RCC 7860 (cell line): ENCODE measurements at regions not wholly inside any gene's neighbourhood (a gene's known extent, or its start where the extent isn't known, plus 50 kb on each side); places are given as distances from the start of the nearest gene placed in this dataset.
"Not testable (repeated sequence)": the region's sequence is repeated elsewhere in the genome, so short reads cannot be mapped to it uniquely, and the experiment has no call there.

Source experiments
- DNase-seq: peaks from one replicate; pipeline ENCODE4 v3.0.0-alpha.2; 2015; ENCODE audit warnings: low spot score
- FAIRE-seq: peaks from 2 replicates; lab custom pipeline; 2012; peaks lifted over from hg19 to GRCh38; lab: Jason Lieb, UNC

GRCh38 chr9:22508354-22508753 is 61.7 kb downstream of the DMRTA1 start:
- not testable (repeated sequence) for DNase-seq, FAIRE-seq

GRCh38 chr9:22508790-22509189 is 62.2 kb downstream of the DMRTA1 start:
- no peak for FAIRE-seq
- no peak for DNase-seq

GRCh38 chr9:22512495-22512894 is 65.9 kb downstream of the DMRTA1 start:
- no peak for FAIRE-seq

GRCh38 chr9:22514871-22515270 is 68.2 kb downstream of the DMRTA1 start:
- DNase-seq (peak; percentile 2), FAIRE-seq (no peak)

More at GRCh38 chr9:22512495-22512894, 65.9 kb downstream of the DMRTA1 start:
- peak; percentile 0 for DNase-seq

GRCh38 chr9:22522206-22522740 is 75.6 kb downstream of the DMRTA1 start:
- FAIRE-seq (no peak), DNase-seq (peak; percentile 0)

GRCh38 chr9:22528485-22528884 is 81.9 kb downstream of the DMRTA1 start:
- DNase-seq (no peak), FAIRE-seq (no peak)

GRCh38 chr9:22529426-22530199 is 83.0 kb downstream of the DMRTA1 start:
- FAIRE-seq = no peak
- DNase-seq = no peak

- FAIRE-seq (no peak), DNase-seq (no peak)
Measured at GRCh38 chr9:22535780-22536179, 89.2 kb downstream of the DMRTA1 start.

- no peak for DNase-seq
- FAIRE-seq = no peak
Measured at GRCh38 chr9:22537721-22538120, 91.1 kb downstream of the DMRTA1 start.

- DNase-seq (no peak), FAIRE-seq (no peak)
Measured at GRCh38 chr9:22548625-22549024, 102.0 kb downstream of the DMRTA1 start.

GRCh38 chr9:22574740-22575139 is 128.1 kb downstream of the DMRTA1 start:
- FAIRE-seq = no peak

GRCh38 chr9:22580788-22581187 is 134.2 kb downstream of the DMRTA1 start:
- no peak for DNase-seq
- no peak for FAIRE-seq

More at GRCh38 chr9:22574740-22575139, 128.1 kb downstream of the DMRTA1 start:
- DNase-seq = no peak

GRCh38 chr9:22582221-22582620 is 135.6 kb downstream of the DMRTA1 start:
- DNase-seq (no peak), FAIRE-seq (no peak)

- FAIRE-seq (no peak), DNase-seq (no peak)
Measured at GRCh38 chr9:22588918-22589317, 142.3 kb downstream of the DMRTA1 start.

- FAIRE-seq = no peak
- no peak for DNase-seq
Measured at GRCh38 chr9:22590336-22591033, 143.9 kb downstream of the DMRTA1 start.

GRCh38 chr9:22595805-22596204 is 149.2 kb downstream of the DMRTA1 start:
- no peak for DNase-seq
- no peak for FAIRE-seq

- DNase-seq (no peak), FAIRE-seq (no peak)
Measured at GRCh38 chr9:22617156-22617555, 170.5 kb downstream of the DMRTA1 start.

- FAIRE-seq (no peak), DNase-seq (no peak)
Measured at GRCh38 chr9:22622815-22623214, 176.2 kb downstream of the DMRTA1 start.

- FAIRE-seq = no peak
Measured at GRCh38 chr9:22623236-22623635, 176.6 kb downstream of the DMRTA1 start.

GRCh38 chr9:22625540-22625939 is 178.9 kb downstream of the DMRTA1 start:
- FAIRE-seq (no peak), DNase-seq (no peak)

More at GRCh38 chr9:22623236-22623635, 176.6 kb downstream of the DMRTA1 start:
- DNase-seq = no peak

- FAIRE-seq = no peak
- no peak for DNase-seq
Measured at GRCh38 chr9:22643541-22643940, 196.9 kb downstream of the DMRTA1 start.

GRCh38 chr9:22645893-22646292 is 199.3 kb downstream of the DMRTA1 start:
- DNase-seq = no peak
- no peak for FAIRE-seq
